ENCODE measurements at regions not wholly inside any gene's neighbourhood (a gene's known extent, or its start where the extent isn't known, plus 50 kb on each side); places are given as distances from the start of the nearest gene placed in this dataset.

DNA sequence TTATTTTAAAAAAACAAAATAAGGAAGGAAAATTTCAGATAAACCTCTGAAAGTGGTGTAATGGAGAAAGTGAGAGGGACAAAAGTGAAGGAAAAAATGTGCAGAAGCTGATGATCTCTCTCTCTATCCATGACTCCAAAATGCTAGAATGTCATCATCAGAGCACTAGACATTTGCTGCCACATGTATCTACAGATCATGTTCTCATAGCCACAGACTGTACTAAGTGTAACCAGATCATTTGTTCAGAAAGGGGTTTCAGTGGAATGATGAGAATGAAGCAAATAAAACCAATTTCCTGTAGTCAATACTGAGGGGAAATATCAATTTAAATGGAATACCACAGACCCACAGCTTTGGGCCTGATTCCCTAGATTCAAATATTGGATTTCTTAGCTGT is 104.3 kb upstream of the CHMP2B start:
- TF ChIP-seq, protein P1, sequence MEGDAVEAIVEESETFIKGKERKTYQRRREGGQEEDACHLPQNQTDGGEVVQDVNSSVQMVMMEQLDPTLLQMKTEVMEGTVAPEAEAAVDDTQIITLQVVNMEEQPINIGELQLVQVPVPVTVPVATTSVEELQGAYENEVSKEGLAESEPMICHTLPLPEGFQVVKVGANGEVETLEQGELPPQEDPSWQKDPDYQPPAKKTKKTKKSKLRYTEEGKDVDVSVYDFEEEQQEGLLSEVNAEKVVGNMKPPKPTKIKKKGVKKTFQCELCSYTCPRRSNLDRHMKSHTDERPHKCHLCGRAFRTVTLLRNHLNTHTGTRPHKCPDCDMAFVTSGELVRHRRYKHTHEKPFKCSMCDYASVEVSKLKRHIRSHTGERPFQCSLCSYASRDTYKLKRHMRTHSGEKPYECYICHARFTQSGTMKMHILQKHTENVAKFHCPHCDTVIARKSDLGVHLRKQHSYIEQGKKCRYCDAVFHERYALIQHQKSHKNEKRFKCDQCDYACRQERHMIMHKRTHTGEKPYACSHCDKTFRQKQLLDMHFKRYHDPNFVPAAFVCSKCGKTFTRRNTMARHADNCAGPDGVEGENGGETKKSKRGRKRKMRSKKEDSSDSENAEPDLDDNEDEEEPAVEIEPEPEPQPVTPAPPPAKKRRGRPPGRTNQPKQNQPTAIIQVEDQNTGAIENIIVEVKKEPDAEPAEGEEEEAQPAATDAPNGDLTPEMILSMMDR (IDR thresholded peaks at IDR 0.05 in 8 of 11, conservative IDR thresholded peaks at IDR 0.05 in 3 of 11) = no peak
- no peak for TF ChIP-seq POLR2AphosphoS5 (IDR thresholded peaks at IDR 0.05)
- no peak for TF ChIP-seq POLR2A (IDR thresholded peaks at IDR 0.05)

Data from spleen (tissue), 7 donors.